ENCODE measurements at regions not wholly inside any gene's neighbourhood (a gene's known extent, or its start where the extent isn't known, plus 50 kb on each side); places are given as distances from the start of the nearest gene placed in this dataset.

DNA sequence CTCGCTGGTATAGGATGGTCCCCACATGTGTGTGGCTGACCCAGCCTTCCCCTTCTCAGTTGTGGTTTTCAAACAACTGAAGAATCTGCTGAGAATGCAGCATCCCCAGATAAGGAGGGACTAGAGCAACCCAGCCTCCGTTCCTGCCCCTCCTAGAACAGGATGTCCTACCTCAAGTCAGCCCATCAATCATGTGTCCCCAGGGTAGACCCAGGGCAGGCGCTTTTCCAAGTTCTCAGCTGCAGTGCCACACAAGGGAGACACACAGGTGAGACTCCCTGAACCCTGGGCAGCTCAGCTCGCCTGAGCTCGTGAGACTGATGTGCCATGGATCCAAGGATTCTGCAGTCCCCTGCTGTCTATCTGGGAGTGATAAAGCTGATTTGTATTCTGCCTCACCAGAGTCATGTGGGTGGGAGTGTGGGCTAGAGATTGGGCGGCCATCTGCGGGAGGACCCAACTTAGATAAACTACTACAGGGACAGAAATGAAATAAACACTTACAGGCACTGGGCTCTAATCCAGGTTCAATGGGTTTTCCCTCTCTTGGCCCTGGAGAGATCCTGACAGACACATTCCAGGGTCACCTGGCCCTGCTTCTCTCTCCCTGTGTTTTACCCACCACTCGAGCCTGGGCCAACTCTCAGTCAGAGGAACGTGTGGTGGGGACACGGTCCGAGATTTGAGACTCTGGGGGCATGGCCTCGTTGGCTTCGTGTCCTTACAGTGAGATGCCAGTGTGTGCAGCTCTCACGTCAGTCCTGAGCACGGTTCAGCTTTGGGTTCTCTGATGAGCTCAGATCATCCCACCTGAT is 303.5 kb upstream of the SFSWAP start:
- H3K9me2 ChIP-seq (replicated peaks; ENCODE audit: insufficient read depth) = no peaks in the 10 kb centered on the region
- no peaks in the 10 kb centered on the region for H3K36me3 ChIP-seq (replicated peaks; ENCODE audit: insufficient read depth, low read depth)
- H4K20me1 ChIP-seq (ENCODE audit: insufficient read depth, poor library complexity, severe bottlenecking) = no peaks in the 10 kb centered on the region
- H2AFZ ChIP-seq = no peak overlapping the region
- H3K4me1 ChIP-seq (ENCODE audit: insufficient read depth) = no peaks in the 10 kb centered on the region
- H3K4me2 ChIP-seq = no peak overlapping the region
- no peak for DNase-seq (ENCODE audit: low spot score)
- 72% methylated on average over 15 of the region's 15 CpGs for WGBS (ENCODE audit: low lambda C conversion rate, missing lambda C conversion rate)
- H3K27ac ChIP-seq = no peak overlapping the region
- no peaks in the 10 kb centered on the region for H3K27me3 ChIP-seq
- no peaks in the 10 kb centered on the region for H3K9me3 ChIP-seq (ENCODE audit: low read depth)
- H3K79me2 ChIP-seq = no peaks in the 10 kb centered on the region
- H3K4me3 ChIP-seq = no peak overlapping the region
- TF ChIP-seq EZH2 (IDR thresholded peaks at IDR 0.05; ENCODE audit: borderline replicate concordance) (no peak), EZH2phosphoT487 (IDR thresholded peaks at IDR 0.05; ENCODE audit: low read depth, severe bottlenecking, unreplicated experiment) (no peak)
- TF ChIP-seq, protein P1, sequence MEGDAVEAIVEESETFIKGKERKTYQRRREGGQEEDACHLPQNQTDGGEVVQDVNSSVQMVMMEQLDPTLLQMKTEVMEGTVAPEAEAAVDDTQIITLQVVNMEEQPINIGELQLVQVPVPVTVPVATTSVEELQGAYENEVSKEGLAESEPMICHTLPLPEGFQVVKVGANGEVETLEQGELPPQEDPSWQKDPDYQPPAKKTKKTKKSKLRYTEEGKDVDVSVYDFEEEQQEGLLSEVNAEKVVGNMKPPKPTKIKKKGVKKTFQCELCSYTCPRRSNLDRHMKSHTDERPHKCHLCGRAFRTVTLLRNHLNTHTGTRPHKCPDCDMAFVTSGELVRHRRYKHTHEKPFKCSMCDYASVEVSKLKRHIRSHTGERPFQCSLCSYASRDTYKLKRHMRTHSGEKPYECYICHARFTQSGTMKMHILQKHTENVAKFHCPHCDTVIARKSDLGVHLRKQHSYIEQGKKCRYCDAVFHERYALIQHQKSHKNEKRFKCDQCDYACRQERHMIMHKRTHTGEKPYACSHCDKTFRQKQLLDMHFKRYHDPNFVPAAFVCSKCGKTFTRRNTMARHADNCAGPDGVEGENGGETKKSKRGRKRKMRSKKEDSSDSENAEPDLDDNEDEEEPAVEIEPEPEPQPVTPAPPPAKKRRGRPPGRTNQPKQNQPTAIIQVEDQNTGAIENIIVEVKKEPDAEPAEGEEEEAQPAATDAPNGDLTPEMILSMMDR (IDR thresholded peaks at IDR 0.05; ENCODE audit: poor library complexity) = no peak

DNA sequence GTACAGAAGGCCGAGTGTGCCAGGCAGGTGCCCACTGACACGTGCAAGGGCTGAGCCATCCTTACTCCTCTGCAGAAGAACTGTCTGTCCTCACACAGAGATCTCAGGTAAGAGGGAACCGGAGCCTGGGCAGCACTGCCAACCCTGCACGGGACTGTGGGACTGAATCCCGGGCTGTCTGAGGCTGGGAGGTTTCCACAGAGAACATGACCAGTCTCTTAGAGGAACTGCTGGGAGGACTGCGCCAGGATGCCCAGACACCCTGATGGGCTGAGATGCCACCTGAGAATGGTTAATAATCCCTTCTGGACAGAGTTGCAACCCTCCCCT is 302.9 kb upstream of the SFSWAP start:
- Histone ChIP-seq H3K9me2 (replicated peaks; ENCODE audit: insufficient read depth) (no peaks in the 10 kb centered on the region), H3K9me3 (ENCODE audit: low read depth) (no peaks in the 10 kb centered on the region), H2AFZ (no peak overlapping the region), H3K27ac (no peak overlapping the region), H3K27me3 (no peaks in the 10 kb centered on the region), H3K4me3 (no peak overlapping the region), H3K36me3 (replicated peaks; ENCODE audit: insufficient read depth, low read depth) (no peaks in the 10 kb centered on the region), H3K4me1 (ENCODE audit: insufficient read depth) (no peaks in the 10 kb centered on the region), H3K79me2 (no peaks in the 10 kb centered on the region), H3K4me2 (no peak overlapping the region), H4K20me1 (ENCODE audit: insufficient read depth, poor library complexity, severe bottlenecking) (no peaks in the 10 kb centered on the region)
- no peak for DNase-seq (ENCODE audit: low spot score)
- WGBS (ENCODE audit: low lambda C conversion rate, missing lambda C conversion rate) = 86% methylated on average over 6 of the region's 6 CpGs
- TF ChIP-seq EZH2phosphoT487 (IDR thresholded peaks at IDR 0.05; ENCODE audit: low read depth, severe bottlenecking, unreplicated experiment) = no peak
- TF ChIP-seq, protein P1 (IDR thresholded peaks at IDR 0.05; ENCODE audit: poor library complexity) = no peak
- no peak for TF ChIP-seq EZH2 (IDR thresholded peaks at IDR 0.05; ENCODE audit: borderline replicate concordance)

GRCh38 chr12:131408484-131408883 is 302.4 kb upstream of the SFSWAP start:
- 77% methylated on average over 5 of the region's 5 CpGs for WGBS (ENCODE audit: low lambda C conversion rate, missing lambda C conversion rate)
- TF ChIP-seq, protein P1 (IDR thresholded peaks at IDR 0.05; ENCODE audit: poor library complexity) = no peak
- TF ChIP-seq EZH2 (IDR thresholded peaks at IDR 0.05; ENCODE audit: borderline replicate concordance) = no peak
- TF ChIP-seq EZH2phosphoT487 (IDR thresholded peaks at IDR 0.05; ENCODE audit: low read depth, severe bottlenecking, unreplicated experiment) = no peak

More at GRCh38 chr12:131408484-131408883, 302.4 kb upstream of the SFSWAP start:
- no peaks in the 10 kb centered on the region for H3K79me2 ChIP-seq
- no peak overlapping the region for H2AFZ ChIP-seq
- H3K9me2 ChIP-seq (replicated peaks; ENCODE audit: insufficient read depth) = no peaks in the 10 kb centered on the region
- H3K36me3 ChIP-seq (replicated peaks; ENCODE audit: insufficient read depth, low read depth) = no peaks in the 10 kb centered on the region
- DNase-seq (ENCODE audit: low spot score) = no peak
- H3K4me1 ChIP-seq (ENCODE audit: insufficient read depth) = no peaks in the 10 kb centered on the region
- no peak overlapping the region for H3K27ac ChIP-seq
- H3K4me3 ChIP-seq = no peak overlapping the region
- H4K20me1 ChIP-seq (ENCODE audit: insufficient read depth, poor library complexity, severe bottlenecking) = no peaks in the 10 kb centered on the region
- no peaks in the 10 kb centered on the region for H3K27me3 ChIP-seq
- no peak overlapping the region for H3K4me2 ChIP-seq
- H3K9me3 ChIP-seq (ENCODE audit: low read depth) = no peaks in the 10 kb centered on the region
